GM18502 (cell line): ENCODE measurements at regions not wholly inside any gene's neighbourhood (a gene's known extent, or its start where the extent isn't known, plus 50 kb on each side); places are given as distances from the start of the nearest gene placed in this dataset.
"Not testable (repeated sequence)": the region's sequence is repeated elsewhere in the genome, so short reads cannot be mapped to it uniquely, and the experiment has no call there.

Experiments used
- ATAC-seq: cut with Tn5 transposase; IDR thresholded peaks from one replicate; pipeline ENCODE4 v1.9.1; 2021; ENCODE audit warnings: mild to moderate bottlenecking; ENCODE audit not compliant: unreplicated experiment, poor library complexity

GRCh38 chr6:94270091-94270948 lies 851.0 kb upstream of the EPHA7 start:
- no peak for ATAC-seq

GRCh38 chr6:94269256-94269655 lies 849.9 kb upstream of the EPHA7 start:
- ATAC-seq = no peak

- no peak for ATAC-seq
These were observed 841.4 kb upstream of the EPHA7 start for GRCh38 chr6:94260765-94261164.

GRCh38 chr6:94254689-94255088 lies 835.3 kb upstream of the EPHA7 start:
- no peak for ATAC-seq

- ATAC-seq = no peak
These were observed 832.5 kb upstream of the EPHA7 start for GRCh38 chr6:94251878-94252277.

GRCh38 chr6:94245395-94245794 lies 826.0 kb upstream of the EPHA7 start:
- ATAC-seq = no peak

- ATAC-seq = no peak
These were observed 819.5 kb upstream of the EPHA7 start for GRCh38 chr6:94238868-94239267.

GRCh38 chr6:94227741-94228140 lies 808.4 kb upstream of the EPHA7 start:
- ATAC-seq = no peak

GRCh38 chr6:94217836-94218235 lies 798.5 kb upstream of the EPHA7 start:
- ATAC-seq = no peak

- ATAC-seq = no peak
These were observed 796.2 kb upstream of the EPHA7 start for GRCh38 chr6:94215552-94215951.

GRCh38 chr6:94213226-94213625 lies 793.9 kb upstream of the EPHA7 start:
- ATAC-seq = no peak

GRCh38 chr6:94196891-94197290 lies 777.5 kb upstream of the EPHA7 start:
- no peak for ATAC-seq

- no peak for ATAC-seq
These were observed 770.7 kb upstream of the EPHA7 start for GRCh38 chr6:94190030-94190429.

- ATAC-seq = no peak
These were observed 765.5 kb upstream of the EPHA7 start for GRCh38 chr6:94184666-94185464.

GRCh38 chr6:94177429-94177828 lies 758.1 kb upstream of the EPHA7 start:
- ATAC-seq = no peak

- ATAC-seq = no peak
These were observed 756.1 kb upstream of the EPHA7 start for GRCh38 chr6:94175465-94175864.

GRCh38 chr6:94163877-94164276 lies 744.5 kb upstream of the EPHA7 start:
- no peak for ATAC-seq

GRCh38 chr6:94150886-94151285 lies 731.5 kb upstream of the EPHA7 start:
- ATAC-seq = no peak

- ATAC-seq = no peak
These were observed 725.4 kb upstream of the EPHA7 start for GRCh38 chr6:94144807-94145206.

GRCh38 chr6:94137178-94137577 lies 717.8 kb upstream of the EPHA7 start:
- ATAC-seq = not testable (repeated sequence)

GRCh38 chr6:94133106-94133505 lies 713.7 kb upstream of the EPHA7 start:
- no peak for ATAC-seq
